G401 (cell line): ENCODE measurements at regions not wholly inside any gene's neighbourhood (a gene's known extent, or its start where the extent isn't known, plus 50 kb on each side); places are given as distances from the start of the nearest gene placed in this dataset.
"Not testable (repeated sequence)": the region's sequence is repeated elsewhere in the genome, so short reads cannot be mapped to it uniquely, and the experiment has no call there.

Source experiments
- DNase-seq: peaks from one replicate; pipeline ENCODE4 v3.0.0-alpha.2; 2015; ENCODE audit warnings: low spot score
- in situ Hi-C: cut with HindIII; loops from 2 replicates; pipeline ENCODE4 v1.10.0; 2016; ENCODE audit warnings: low sequenced_read_pairs, mixed read lengths

- in situ Hi-C loops: no loop called here
- no peak for DNase-seq
Measured at GRCh38 chr2:8378016-8378810, 303.6 kb upstream of the ID2 start.

GRCh38 chr2:8379128-8379527, 302.7 kb upstream of the ID2 start:
- DNase-seq: no peak
- in situ Hi-C loops: no loop called here

DNA sequence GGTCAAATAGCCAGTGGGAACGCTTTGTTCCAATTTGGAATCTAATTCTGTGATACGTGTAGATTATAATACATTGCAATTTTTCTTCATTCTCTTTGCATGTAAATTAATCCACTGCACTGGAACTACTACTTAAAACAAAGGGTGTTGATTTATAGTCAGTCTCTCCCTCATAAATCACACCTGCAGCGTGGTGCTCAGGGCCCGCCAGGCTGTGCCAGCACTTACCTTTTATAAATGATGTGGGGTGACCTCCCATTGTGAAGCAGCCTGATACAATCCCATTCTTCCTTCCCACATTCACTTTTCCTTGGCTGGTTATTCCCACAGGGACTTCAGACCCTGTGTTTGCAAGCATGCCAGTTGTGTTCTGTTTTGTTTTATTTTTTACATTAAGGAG, 302.3 kb upstream of the ID2 start:
- in situ Hi-C loops: no loop called here
- no peak for DNase-seq

- in situ Hi-C loops: no loop called here
- DNase-seq: no peak
Measured at GRCh38 chr2:8380026-8380425, 301.8 kb upstream of the ID2 start.

DNA sequence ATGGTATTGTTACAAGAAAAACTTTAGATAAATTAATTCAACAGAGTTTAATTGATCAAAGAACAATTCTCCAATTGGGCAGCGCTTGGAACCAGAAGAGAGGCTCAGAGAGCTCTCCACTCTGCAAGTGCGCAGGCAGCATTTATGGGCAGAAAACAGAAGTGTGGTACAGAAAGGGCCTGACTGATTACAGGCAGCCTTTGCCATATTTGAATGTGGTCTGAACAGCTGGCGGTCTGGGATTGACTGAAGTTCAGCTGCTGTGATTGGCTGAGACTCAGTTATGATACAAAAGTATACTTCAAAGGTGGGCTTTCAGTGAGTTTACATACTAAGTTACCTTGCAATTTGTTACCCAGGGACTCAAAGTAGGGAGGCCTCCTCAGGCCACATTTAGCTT, 301.3 kb upstream of the ID2 start:
- DNase-seq: no peak
- in situ Hi-C loops: no loop called here

- in situ Hi-C loops: no loop called here
- no peak for DNase-seq
Measured at GRCh38 chr2:8382485-8382884, 299.4 kb upstream of the ID2 start.

DNA sequence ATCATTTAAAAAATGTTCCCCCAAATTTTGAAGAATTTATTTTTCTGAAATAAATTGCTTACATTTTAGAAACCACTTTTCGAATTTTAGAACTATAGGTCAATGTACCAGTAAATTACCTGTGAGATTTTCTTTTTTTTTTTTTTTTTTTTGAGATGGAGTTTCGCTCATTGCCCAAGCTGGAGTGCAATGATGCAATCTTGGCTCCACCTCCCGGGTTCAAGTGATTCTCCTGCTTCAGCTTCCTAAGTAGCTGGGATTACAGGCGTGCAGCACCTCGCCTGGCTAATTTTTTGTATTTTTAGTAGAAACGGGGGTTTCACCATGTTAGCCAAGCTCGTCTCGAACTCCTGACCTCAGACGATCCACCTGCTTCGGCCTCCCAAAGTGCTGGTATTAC, 295.1 kb upstream of the ID2 start:
- DNase-seq, in situ Hi-C loops: not testable (repeated sequence)

- in situ Hi-C loops: no loop called here
- no peak for DNase-seq
Measured at GRCh38 chr2:8388781-8389180, 293.1 kb upstream of the ID2 start.

GRCh38 chr2:8389431-8390108, 292.3 kb upstream of the ID2 start:
- no peak for DNase-seq
- in situ Hi-C loops: no loop called here

GRCh38 chr2:8391126-8391525, 290.7 kb upstream of the ID2 start:
- DNase-seq: no peak
- in situ Hi-C loops: no loop called here

DNA sequence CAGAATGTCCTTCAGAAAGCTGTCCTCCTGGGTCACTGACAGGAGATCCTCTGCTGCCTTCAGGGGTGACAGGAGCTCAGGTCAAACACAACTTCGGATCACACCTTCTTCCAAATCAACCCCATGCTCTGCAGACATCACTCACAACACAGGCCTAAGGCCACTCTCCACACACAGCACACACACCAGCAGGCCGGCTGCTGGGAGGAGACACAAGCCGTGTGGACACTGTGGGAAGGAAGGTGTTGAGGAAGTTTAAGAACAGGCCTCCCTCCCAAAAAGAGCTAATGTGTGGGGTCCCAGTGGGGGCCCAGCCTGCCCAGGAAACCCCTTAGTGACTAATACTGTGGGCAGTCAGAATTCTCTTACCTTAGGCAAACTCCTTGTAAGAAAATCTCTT, 290.3 kb upstream of the ID2 start:
- in situ Hi-C loops: no loop called here
- DNase-seq: no peak

DNA sequence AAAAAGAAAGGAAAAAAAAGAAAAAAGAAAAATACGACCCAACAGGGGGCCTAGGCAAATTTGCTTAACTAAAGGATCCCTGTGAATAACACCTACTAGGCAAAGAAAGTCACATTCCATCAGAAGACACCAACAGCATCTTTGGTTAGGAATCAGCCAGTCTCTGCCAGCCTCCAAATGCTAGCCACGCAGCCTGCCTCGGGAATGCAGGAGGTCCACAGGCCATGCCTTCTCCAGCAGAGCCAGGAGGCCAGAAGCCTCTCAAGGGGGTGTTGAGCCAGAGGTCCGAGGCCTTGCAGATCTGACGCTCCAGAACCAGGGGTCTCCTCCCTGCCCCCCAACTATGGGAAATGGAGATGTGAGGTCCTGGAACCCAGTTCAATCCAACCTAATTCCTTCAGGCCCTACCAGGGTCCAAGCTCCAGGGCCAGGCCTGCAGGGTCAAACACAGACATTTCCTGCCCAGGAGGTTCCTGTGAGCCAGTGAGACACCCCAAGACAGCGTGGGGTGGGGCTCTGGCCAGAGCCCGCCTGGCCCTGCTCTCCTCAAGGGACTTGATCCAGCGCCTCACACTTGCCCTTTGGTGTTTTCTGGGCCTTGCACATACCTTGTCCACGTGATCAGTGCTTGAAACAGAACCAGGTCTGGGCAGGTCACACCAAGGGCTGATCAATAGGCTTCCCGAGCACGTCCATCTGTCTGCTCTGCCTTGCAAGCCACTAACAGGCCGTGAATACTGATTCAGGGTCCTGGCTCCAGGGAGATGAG, 289.6 kb upstream of the ID2 start:
- in situ Hi-C loops: no loop called here
- no peak for DNase-seq

GRCh38 chr2:8393506-8393905, 288.4 kb upstream of the ID2 start:
- in situ Hi-C loops: no loop called here
- DNase-seq: no peak

- in situ Hi-C loops: no loop called here
Measured at GRCh38 chr2:8394131-8394530, 287.7 kb upstream of the ID2 start.

DNA sequence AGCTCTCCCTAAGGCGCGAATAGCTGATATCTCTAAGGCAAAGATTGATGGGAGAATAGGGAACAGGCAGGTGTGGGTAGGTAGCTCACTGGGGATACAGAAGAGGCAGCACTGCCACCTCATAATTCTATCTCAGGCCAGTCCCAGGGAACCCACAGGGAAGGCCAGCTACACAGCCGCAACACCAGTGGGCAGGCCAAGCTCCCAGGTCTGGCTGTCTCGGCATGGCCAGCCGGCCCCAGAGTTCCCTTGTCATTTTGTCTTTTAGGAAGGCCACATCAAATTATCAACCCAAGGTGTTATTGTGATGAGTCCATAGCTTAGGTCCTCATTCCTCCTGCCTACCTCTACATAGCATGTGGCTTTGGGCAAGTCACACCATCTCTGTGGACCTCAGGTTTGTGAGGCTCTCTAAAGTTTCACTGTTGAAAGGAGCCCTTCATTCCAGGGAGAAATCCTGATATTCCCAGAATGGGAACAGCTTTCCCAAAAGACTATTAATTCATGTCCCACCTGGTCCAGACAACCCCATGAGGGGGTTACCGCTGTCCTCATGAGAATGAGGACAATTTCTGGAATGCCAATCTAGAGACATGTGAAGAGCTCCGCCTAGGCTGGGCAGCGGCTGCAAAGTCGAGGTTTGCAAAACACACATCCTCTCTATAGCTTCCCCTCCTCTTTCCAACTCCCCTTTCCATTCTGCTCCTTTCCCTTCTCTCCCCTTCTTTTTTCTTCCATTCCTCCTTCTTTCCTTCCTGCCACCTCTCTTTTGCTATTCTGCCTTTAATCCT, 287.1 kb upstream of the ID2 start:
- DNase-seq: no peak
- in situ Hi-C loops: no loop called here

More at GRCh38 chr2:8394131-8394530, 287.7 kb upstream of the ID2 start:
- no peak for DNase-seq

DNA sequence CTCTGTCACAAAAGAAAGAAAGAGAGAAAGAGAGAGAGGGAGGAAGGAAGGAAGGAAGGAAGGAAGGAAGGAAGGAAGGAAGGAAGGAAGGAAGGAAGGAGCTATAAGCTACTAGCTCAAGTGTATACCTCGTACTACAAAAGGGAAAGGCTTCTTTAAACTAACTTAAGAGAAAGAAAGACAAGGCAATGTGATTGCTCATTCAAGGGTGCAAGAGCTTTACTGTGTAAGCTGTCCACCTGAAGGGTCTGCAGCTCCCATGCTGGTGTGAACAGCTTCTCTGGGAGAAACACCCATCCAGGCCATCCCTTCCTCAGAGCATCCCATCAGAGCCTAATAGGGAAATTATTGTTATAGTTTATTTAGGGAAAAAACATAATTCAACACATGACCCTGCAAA, 286.1 kb upstream of the ID2 start:
- no peak for DNase-seq
- in situ Hi-C loops: no loop called here

DNA sequence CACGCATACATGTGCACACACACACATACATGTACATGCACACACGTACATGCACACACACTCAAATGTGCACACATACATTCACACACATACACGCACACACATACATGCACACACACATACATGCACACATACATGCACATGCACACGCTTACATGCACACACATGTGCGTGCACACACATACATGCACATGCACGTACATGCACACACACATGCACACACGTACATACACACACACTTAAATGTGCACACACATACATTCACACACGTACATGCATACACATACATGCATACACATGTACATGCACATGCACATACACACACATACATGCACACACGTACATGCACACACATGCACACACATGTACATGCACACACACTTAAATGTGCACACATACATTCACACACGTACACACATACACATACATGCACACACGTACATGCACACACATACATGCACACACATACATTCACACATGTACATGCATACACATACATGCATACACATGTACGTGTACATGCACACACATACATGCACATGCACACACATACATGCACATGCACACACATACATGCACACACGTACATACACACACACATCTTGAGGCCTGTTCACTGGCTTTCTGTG, 283.7 kb upstream of the ID2 start:
- in situ Hi-C loops: no loop called here
- DNase-seq: no peak

- in situ Hi-C loops: no loop called here
- DNase-seq: no peak
Measured at GRCh38 chr2:8399731-8400130, 282.1 kb upstream of the ID2 start.

- in situ Hi-C loops: no loop called here
- DNase-seq: no peak
Measured at GRCh38 chr2:8400196-8400595, 281.7 kb upstream of the ID2 start.
